Brain microvascular endothelial cell (primary cell): ENCODE measurements at regions not wholly inside any gene's neighbourhood (a gene's known extent, or its start where the extent isn't known, plus 50 kb on each side); places are given as distances from the start of the nearest gene placed in this dataset.

Source experiments
- DNase-seq: peaks from one replicate; pipeline ENCODE4 v3.0.0-alpha.2; 2020
- H3K27ac ChIP-seq: fragments of 250-450 bp; sonication (Bioruptor Pico); 2 replicates; pipeline ENCODE4 v1.5.1; 2020; ENCODE audit warnings: mild to moderate bottlenecking, moderate library complexity
- H3K27me3 ChIP-seq: fragments of 250-450 bp; sonication (Bioruptor Pico); replicated peaks from 2 replicates; pipeline ENCODE4 v1.5.1; 2020; ENCODE audit warnings: mild to moderate bottlenecking
- H3K36me3 ChIP-seq: fragments of 250-450 bp; sonication (Bioruptor Pico); replicated peaks from 2 replicates; pipeline ENCODE4 v1.5.1; 2020; ENCODE audit warnings: mild to moderate bottlenecking
- H3K4me3 ChIP-seq: 2 replicates; pipeline ENCODE4 v1.5.1; 2011; ENCODE audit warnings: low read depth, mild to moderate bottlenecking, control low read depth, low read length, moderate library complexity
- in situ Hi-C: cut with HindIII; loops from 2 replicates; pipeline ENCODE4 v1.10.0; 2017; ENCODE audit warnings: low sequenced_read_pairs, low pct_ligation_motif_present
- TF ChIP-seq, protein P1 (sequence below): IDR thresholded peaks from 2 replicates; pipeline ENCODE4 v1.5.1; 2011; ENCODE audit warnings: low read depth, mild to moderate bottlenecking, moderate library complexity, low read length, control low read depth, inconsistent platforms; ENCODE audit errors: missing control alignments

DNA sequence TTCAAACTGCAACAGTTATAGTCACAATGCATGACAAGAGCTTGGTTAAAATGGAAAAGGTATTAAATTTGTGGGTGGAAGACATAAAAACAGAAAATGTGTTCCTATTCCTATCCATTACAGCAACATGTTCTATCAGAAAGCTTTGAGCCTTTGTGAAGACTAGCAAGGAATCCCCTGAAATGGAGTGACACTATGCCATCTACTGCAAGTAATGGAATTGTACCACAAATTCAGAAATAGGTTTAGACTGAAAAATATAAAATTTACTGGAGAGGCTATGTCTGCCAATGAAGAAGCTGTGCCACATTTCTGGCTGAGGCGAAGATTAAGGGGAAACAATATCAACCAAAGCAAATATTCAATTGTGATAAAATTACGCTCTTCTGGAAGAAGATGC lies 247.9 kb downstream of the ADAM29 start:
- Histone ChIP-seq H3K36me3 (no peaks in the 10 kb centered on the region), H3K4me3 (no peak overlapping the region), H3K27ac (no peak overlapping the region), H3K27me3 (no peaks in the 10 kb centered on the region)
- in situ Hi-C loops, result no loop called here
- TF ChIP-seq, protein P1, sequence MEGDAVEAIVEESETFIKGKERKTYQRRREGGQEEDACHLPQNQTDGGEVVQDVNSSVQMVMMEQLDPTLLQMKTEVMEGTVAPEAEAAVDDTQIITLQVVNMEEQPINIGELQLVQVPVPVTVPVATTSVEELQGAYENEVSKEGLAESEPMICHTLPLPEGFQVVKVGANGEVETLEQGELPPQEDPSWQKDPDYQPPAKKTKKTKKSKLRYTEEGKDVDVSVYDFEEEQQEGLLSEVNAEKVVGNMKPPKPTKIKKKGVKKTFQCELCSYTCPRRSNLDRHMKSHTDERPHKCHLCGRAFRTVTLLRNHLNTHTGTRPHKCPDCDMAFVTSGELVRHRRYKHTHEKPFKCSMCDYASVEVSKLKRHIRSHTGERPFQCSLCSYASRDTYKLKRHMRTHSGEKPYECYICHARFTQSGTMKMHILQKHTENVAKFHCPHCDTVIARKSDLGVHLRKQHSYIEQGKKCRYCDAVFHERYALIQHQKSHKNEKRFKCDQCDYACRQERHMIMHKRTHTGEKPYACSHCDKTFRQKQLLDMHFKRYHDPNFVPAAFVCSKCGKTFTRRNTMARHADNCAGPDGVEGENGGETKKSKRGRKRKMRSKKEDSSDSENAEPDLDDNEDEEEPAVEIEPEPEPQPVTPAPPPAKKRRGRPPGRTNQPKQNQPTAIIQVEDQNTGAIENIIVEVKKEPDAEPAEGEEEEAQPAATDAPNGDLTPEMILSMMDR, result no peak
- DNase-seq, result no peak

DNA sequence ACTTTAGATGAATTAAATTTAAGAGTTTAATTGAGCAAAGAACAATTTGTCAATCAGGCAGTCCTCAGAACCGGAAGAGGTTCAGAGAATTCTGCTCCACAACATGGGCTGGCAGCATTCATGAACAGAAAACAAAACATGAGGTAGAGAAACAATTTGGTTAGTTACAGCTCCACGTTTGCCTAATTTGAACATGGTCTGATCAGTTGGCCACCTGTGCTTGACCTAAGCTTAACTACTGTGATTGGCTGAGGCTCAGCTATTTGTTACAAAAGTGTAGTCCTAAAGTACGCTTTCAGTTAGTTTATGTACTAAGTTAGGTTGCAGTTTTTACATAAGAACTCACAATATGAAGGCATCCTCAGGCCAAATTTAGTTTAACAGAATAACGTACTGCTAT lies 258.6 kb downstream of the ADAM29 start:
- DNase-seq, result no peak
- in situ Hi-C loops, result no loop called here
- Histone ChIP-seq H3K27me3 (no peaks in the 10 kb centered on the region), H3K27ac (no peak overlapping the region), H3K36me3 (no peaks in the 10 kb centered on the region), H3K4me3 (no peak overlapping the region)
- TF ChIP-seq, protein P1, result no peak

DNA sequence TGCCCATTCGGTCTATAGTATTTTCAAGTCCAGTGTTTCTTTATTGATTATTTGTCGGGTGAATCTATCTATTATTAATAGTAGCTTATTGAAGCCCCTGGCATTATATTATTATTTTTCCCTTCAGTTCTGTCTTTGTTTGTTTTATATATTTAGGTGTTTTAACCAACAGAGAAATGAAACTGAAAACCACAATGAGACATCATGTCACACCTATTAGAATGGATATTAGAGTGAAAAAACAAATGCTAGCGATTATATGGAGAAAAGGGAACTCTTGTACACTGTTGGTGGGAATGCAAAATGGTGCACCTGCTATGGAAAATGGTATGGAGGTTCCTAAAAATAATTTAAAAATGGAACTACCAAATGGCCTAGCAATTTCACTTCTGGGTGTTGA lies 272.5 kb downstream of the ADAM29 start:
- TF ChIP-seq, protein P1, result no peak
- Histone ChIP-seq H3K4me3 (no peak overlapping the region), H3K27me3 (no peaks in the 10 kb centered on the region), H3K36me3 (no peaks in the 10 kb centered on the region), H3K27ac (no peak overlapping the region)
- no peak for DNase-seq
- in situ Hi-C loops, result no loop called here

DNA sequence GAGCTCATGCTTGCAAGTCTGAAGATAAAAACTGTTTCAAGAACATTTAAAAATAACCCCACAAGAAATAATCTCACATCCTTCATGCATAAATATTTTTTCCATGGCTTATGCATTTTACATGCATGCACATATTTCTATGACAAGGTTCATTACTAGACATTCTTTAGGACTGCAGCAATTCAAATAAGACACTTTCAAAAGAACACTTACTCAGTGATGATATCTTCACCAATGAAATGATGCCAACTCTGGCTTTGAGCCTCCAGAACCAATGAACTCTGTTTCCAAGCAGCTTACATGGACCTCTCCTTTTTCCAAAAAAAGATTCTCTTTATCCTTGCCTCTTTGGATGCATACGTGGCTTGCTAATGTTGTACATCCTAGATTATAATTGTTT lies 279.9 kb downstream of the ADAM29 start:
- TF ChIP-seq, protein P1, result no peak
- H3K27ac ChIP-seq, result no peak overlapping the region
- no peak overlapping the region for H3K4me3 ChIP-seq
- DNase-seq, result no peak
- in situ Hi-C loops, result no loop called here
- no peaks in the 10 kb centered on the region for H3K27me3 ChIP-seq
- no peaks in the 10 kb centered on the region for H3K36me3 ChIP-seq

DNA sequence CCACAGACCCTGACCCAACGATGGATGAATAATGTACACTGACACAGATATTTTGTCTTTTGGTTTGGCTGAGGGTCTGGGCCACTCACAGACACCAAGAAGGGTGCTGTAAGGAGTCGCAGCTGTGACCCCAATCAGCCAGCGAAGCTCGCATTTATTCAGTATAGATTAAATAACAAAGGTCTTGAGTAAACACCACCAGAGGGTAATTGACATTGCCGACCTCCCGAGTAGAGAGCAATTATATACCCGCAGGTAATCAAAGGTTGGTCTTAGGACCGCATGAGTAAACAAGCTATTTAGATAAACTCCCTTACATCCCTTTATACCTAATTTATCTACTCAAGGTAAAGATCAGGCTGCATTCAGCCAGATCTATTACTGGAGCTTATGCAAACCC lies 297.1 kb downstream of the ADAM29 start:
- H3K4me3 ChIP-seq, result no peak overlapping the region
- H3K27ac ChIP-seq, result no peak overlapping the region

DNA sequence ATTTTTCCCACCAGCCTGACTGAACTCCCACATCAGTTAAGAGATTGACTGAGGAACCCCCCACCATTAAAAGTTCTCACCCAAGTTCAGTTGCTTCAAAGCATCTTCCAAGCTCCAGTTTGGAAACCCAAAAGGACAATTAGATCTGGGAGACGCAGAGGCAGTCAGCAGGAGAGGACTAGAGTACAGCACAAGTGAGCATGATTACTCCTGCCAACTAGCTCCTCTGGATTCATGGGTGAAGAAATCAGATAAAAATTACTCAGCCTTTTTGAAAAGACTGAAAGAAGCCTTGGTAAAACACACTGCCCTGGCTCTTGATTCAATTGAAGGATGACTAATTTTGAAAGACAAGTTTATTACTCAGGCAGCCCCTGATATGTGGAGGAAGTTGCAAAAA lies 297.5 kb downstream of the ADAM29 start:
- in situ Hi-C loops, result no loop called here
- H3K4me3 ChIP-seq, result no peak overlapping the region
- DNase-seq, result no peak
- H3K36me3 ChIP-seq, result no peaks in the 10 kb centered on the region
- TF ChIP-seq, protein P1, result no peak
- H3K27ac ChIP-seq, result no peak overlapping the region
- no peaks in the 10 kb centered on the region for H3K27me3 ChIP-seq

More for the DNA sequence above, 297.1 kb downstream of the ADAM29 start:
- in situ Hi-C loops, result no loop called here
- no peak for DNase-seq
- no peaks in the 10 kb centered on the region for H3K27me3 ChIP-seq
- TF ChIP-seq, protein P1, result no peak
- no peaks in the 10 kb centered on the region for H3K36me3 ChIP-seq
